Tongue (tissue), 1 donor: ENCODE measurements at regions not wholly inside any gene's neighbourhood (a gene's known extent, or its start where the extent isn't known, plus 50 kb on each side); places are given as distances from the start of the nearest gene placed in this dataset.
A peak's percentile ranks its signal among the peaks of the same experiment; 100 is the strongest.
"Not testable (repeated sequence)": the region's sequence is repeated elsewhere in the genome, so short reads cannot be mapped to it uniquely, and the experiment has no call there.

Experiments used
- DNase-seq: peaks from one replicate; pipeline ENCODE4 v3.0.0-alpha.2; 2015

DNA sequence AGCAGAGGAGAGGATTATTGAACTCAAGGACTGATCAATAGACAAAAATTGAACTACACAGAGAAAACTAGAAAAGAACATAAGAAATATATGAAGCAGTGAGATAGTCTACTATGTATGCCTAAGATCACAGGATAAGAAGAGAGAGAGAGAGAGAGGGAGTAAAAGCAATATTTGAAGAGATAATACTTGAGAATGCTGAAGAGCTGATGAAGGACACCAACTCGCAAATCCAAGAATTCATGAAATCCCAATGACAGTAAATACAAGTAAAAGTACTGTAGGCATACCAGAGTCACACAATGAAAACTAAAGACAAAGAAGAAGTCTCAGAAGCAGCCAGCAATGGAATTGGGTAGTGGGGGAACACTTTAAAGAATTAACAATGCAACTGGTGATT lies 260.1 kb upstream of the SPAG17 start:
- DNase-seq, result no peak

GRCh38 chr1:118442214-118442613 lies 257.2 kb upstream of the SPAG17 start:
- no peak for DNase-seq

GRCh38 chr1:118437664-118438063 lies 252.6 kb upstream of the SPAG17 start:
- no peak for DNase-seq

- DNase-seq, result no peak
Observed at GRCh38 chr1:118429856-118430255, 244.8 kb upstream of the SPAG17 start.

DNA sequence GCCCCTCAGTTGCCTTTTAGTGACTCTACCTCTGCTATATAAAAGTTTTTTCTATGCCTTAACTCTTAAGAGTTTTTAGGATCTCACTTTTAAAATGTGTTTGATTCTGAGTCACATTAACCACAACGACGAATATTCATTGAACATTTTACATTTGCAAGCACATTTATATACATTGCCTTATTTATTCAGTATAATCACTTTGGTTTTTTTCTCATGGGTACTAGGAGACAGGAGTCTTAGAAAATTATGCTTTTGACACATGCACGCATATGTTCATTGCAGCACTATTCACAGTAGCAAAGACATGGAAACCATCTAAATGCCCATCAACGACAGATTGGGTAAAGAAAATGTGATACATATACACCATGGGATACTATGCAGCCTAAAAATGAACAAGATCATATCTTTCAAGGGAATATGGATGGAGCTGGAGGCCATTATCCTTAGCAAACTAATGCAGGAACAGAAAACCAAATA lies 236.9 kb upstream of the SPAG17 start:
- no peak for DNase-seq

- DNase-seq, result no peak
Observed at GRCh38 chr1:118404024-118404423, 219.0 kb upstream of the SPAG17 start.

DNA sequence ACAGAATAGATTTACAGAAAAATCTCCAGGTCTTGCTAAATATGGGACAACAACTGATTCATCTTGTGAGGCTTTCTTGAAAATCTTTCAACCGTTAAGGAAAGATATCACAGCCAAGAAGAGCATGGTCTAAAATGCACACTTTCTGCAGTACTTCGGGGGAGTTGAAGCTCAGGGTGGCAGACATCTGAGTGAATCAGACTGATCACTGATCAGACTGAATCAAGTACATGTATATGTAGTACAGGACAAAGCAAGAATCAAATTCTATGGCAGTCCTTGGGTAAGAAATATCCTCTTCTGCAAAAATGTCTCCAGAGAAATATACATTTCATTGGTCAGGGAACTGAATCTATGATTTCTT lies 212.4 kb upstream of the SPAG17 start:
- DNase-seq, result no peak

- peak; percentile 72 for DNase-seq
Observed at GRCh38 chr1:118396829-118397495, 211.9 kb upstream of the SPAG17 start.

DNA sequence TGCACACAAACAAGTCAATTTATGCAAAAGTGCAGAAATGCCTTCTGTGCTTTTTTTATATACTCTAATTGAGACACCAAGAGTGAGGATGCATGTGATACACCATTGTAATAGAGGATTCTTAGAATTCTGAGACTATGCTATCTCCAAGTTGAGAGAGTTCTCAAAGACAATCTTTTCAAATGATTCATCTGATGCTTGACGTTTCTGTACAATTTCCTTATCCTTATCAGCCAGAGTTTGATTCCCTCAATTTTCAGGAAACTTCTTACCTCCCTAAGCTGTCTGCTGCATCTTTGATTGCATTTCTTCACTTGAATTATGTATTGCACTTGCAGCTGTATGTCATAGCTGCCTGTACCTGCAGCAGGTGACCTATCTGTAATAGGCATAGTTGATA lies 211.3 kb upstream of the SPAG17 start:
- no peak for DNase-seq

DNA sequence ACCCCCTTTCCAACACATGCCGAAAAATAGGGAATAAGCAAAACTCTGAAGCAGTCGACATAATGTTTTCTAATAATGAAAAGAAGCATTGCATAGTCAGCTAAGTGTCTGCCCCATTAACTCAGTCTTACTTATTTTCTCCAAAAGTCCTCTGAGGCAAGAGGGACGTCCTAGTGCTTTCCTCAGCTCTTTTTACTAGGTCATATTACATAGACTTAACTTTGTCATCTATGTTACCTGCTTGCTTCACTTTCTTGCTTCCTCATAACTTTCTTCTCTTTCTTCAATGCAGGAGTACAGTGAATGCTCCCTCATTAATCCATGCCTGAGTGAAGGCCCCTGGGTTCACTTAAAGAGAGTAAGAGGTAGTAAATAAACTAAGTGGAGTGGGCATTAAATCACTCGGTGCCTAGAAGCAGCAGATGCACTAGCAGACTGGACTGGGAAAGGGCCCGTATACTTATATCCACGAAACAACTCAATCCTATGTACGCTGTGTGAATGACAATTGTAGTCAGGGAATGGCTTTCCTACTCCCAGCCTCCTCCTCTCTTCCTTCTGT lies 210.5 kb upstream of the SPAG17 start:
- DNase-seq, result no peak

DNA sequence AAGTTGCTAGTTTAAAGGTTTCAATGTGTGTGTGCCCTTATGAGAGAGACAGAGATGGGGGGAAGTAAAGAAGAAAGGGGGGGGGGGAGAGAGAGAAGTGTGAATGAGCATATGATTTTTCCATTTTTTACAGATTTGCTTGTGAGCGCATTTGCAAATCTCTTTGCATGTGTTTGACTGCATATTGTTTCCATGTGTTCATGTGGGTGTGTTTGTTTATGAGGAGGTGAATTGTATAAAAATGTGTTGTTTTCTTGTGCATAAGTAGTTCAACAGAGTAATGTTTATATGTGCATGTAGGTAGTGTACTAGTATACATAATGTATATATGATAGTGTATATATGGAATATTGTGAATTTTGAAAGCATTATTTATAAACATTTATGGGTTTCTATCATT lies 205.9 kb upstream of the SPAG17 start:
- no peak for DNase-seq

DNA sequence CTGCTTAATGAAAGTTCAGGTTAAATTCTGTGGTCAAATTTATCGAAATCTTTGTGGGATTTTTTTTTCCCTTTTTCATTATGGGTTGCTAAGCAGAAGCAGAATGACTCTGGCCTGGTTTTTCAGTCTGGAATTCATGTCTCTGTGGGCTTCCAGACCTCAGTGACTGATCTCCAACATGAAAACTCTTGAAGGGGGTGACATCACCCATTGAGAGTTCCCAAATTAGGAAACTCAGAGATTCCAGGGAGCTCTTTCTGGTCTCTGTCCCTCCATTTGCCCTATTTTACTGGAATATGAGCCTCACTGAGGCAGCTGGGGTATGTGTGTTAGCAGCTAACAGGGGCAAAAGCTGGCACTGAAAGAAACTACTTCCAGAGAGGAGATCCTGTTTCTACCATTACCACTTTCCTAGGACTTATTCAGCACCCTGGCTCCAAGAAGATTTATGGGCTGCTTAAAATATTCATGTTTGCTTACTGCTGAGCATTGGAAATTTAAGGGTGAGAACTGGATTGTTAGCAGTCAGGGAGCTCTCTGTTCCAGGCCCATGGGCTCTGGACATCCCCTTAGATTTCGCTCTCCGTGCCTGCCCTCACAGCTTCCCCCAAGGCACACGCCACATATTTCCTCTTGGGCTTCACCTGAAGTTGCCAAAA lies 203.4 kb upstream of the SPAG17 start:
- peak; percentile 52 for DNase-seq

- DNase-seq, result no peak
Observed at GRCh38 chr1:118381197-118381869, 196.3 kb upstream of the SPAG17 start.

- not testable (repeated sequence) for DNase-seq
Observed at GRCh38 chr1:118377183-118377582, 192.2 kb upstream of the SPAG17 start.

GRCh38 chr1:118371612-118372011 lies 186.6 kb upstream of the SPAG17 start:
- no peak for DNase-seq

- DNase-seq, result no peak
Observed at GRCh38 chr1:118370861-118371260, 185.8 kb upstream of the SPAG17 start.

GRCh38 chr1:118366286-118366685 lies 181.3 kb upstream of the SPAG17 start:
- no peak for DNase-seq

DNA sequence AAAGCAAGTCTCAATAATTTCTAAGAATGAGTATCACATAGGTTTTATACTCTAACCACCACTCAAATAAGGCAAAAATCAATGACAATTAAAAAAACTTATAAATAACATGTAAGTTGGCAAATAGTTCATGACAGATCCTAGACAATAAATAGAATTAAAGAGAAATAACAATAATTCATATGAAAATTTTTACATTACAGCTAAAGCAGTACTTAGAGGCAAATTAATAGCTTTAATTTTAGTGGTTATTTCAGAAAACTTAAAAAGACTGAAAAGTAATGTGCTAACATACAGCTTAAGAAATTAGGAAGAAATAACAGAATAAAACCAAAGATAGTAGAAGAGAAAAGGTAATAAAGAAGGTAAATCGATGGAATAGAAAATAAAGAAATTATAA lies 179.9 kb upstream of the SPAG17 start:
- no peak for DNase-seq

DNA sequence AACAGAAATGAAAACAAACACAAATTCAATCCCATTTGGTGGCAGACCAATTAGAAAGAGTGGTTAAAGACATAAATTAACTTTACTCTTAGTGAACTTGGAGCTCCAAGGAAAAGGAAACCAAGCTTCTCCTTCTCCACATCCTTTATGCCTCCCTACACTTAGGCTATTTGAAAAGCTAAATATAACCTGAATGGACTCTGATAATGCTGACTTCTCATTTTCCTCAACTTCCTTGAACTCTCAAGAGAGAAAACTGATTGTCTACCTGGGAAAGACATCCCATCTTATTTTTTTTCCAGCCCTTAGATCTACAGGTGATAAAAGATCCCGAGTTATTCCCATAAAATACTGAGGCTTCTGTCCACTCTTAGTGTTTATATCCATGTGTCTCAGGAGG lies 178.4 kb upstream of the SPAG17 start:
- DNase-seq, result no peak

- no peak for DNase-seq
Observed at GRCh38 chr1:118360817-118361216, 175.8 kb upstream of the SPAG17 start.

- no peak for DNase-seq
Observed at GRCh38 chr1:118346936-118347335, 161.9 kb upstream of the SPAG17 start.

- DNase-seq, result peak; percentile 53
Observed at GRCh38 chr1:118340928-118341910, 156.2 kb upstream of the SPAG17 start.
